Thyroid gland (tissue), 4 donors: ENCODE measurements at regions not wholly inside any gene's neighbourhood (a gene's known extent, or its start where the extent isn't known, plus 50 kb on each side); places are given as distances from the start of the nearest gene placed in this dataset.

ENCODE experiments used
- CTCF ChIP-seq, 6 experiments: fragments of 200-600 bp in 3 of 6; fragments of 450-650 bp in 3 of 6; sonication (generic) in 3 of 6; IDR thresholded peaks; one replicate each; pipeline ENCODE4 v1.5.1; 2016 to 2019; ENCODE audit warnings: antibody characterized with exemption in 6 of 6, mild to moderate bottlenecking in 2 of 6, inconsistent platforms in 1 of 6, moderate library complexity in 1 of 6
- POLR2A ChIP-seq, 2 donors: fragments of 450-650 bp; IDR thresholded peaks; one replicate each; pipeline ENCODE4 v1.6.1; 2017; ENCODE audit warnings: antibody characterized with exemption in 2 of 2, mild to moderate bottlenecking in 2 of 2, moderate library complexity in 1 of 2

GRCh38 chr12:74108729-74109128 lies 428.9 kb upstream of the ATXN7L3B start:
- TF ChIP-seq CTCF (IDR thresholded peaks at IDR 0.05) (no peak), POLR2A (IDR thresholded peaks at IDR 0.05) (no peak)
